Natural killer cell treated with Interleukin-12 subunit alpha and Interleukin-12 subunit beta and Interleukin-15 and Interleukin-18, amount 100 ng/mL, for 72 hours (primary cell): ENCODE measurements at regions not wholly inside any gene's neighbourhood (a gene's known extent, or its start where the extent isn't known, plus 50 kb on each side); places are given as distances from the start of the nearest gene placed in this dataset.

Source experiments
- ATAC-seq, 2 donors: fragments of 150-1000 bp; cut with Tn5 transposase in 1 of 2; sonication (Bioruptor Pico), chemical (Tn5 transposase) in 1 of 2; 2 replicates each; pipeline ENCODE4 v1.10.0; 2021
- DNase-seq: peaks from one replicate; pipeline ENCODE4 v3.0.0; 2022; ENCODE audit warnings: low spot score
- H3K27ac Mint-ChIP-seq, 2 donors: 1 replicate in 1 of 2; 2 replicates in 1 of 2; pipeline ENCODE4 v1.8.0; 2022; ENCODE audit warnings: mixed read lengths in 2 of 2, mild to moderate bottlenecking in 1 of 2, moderate library complexity in 1 of 2
- H3K27me3 Mint-ChIP-seq, 2 donors: 1 replicate in 1 of 2; 2 replicates in 1 of 2; pipeline ENCODE4 v1.8.0; 2022; ENCODE audit warnings: mixed read lengths in 2 of 2
- H3K36me3 Mint-ChIP-seq: one replicate; pipeline ENCODE4 v1.8.0; 2022; ENCODE audit warnings: mixed read lengths
- H3K4me1 Mint-ChIP-seq, 2 donors: 1 replicate in 1 of 2; 2 replicates in 1 of 2; pipeline ENCODE4 v1.8.0; 2022; ENCODE audit warnings: low read depth in 2 of 2, mixed read lengths in 2 of 2, mild to moderate bottlenecking in 1 of 2
- H3K4me3 Mint-ChIP-seq: one replicate; pipeline ENCODE4 v1.8.0; 2022; ENCODE audit warnings: mixed read lengths
- H3K9me3 Mint-ChIP-seq: 2 replicates; pipeline ENCODE4 v1.8.0; 2022; ENCODE audit warnings: mixed read lengths

DNA sequence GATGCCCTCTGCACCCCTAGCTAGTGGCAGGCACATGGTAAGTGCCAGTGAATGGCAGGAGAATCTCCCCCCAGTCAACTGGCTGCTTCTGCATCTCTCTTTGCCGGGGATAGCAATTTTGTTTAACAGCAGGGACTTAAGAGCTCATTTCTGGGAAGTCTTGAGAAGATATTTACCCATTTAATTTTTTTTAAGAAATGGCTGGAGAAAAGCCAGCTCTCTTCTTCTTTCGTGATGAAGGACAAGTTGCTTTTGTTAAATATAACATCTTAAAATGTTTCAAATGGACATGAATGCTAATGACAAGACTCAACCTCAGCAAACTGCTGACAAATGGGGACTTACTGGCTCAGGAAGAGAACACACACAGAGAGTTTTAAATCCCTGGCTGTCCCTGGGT lies 55.0 kb upstream of the IYD start:
- ATAC-seq (no peak), DNase-seq (no peak)
- peaks cover 1 to 15% of the 10 kb centered on the region in 2 donors for H3K27me3 Mint-ChIP-seq
- no peaks in the 10 kb centered on the region for H3K36me3 Mint-ChIP-seq
- H3K4me1 Mint-ChIP-seq = peaks cover 23 to 24% of the 10 kb centered on the region in 2 donors
- H3K27ac Mint-ChIP-seq = no peak overlapping the region
- H3K4me3 Mint-ChIP-seq = no peak overlapping the region
- no peaks in the 10 kb centered on the region for H3K9me3 Mint-ChIP-seq

DNA sequence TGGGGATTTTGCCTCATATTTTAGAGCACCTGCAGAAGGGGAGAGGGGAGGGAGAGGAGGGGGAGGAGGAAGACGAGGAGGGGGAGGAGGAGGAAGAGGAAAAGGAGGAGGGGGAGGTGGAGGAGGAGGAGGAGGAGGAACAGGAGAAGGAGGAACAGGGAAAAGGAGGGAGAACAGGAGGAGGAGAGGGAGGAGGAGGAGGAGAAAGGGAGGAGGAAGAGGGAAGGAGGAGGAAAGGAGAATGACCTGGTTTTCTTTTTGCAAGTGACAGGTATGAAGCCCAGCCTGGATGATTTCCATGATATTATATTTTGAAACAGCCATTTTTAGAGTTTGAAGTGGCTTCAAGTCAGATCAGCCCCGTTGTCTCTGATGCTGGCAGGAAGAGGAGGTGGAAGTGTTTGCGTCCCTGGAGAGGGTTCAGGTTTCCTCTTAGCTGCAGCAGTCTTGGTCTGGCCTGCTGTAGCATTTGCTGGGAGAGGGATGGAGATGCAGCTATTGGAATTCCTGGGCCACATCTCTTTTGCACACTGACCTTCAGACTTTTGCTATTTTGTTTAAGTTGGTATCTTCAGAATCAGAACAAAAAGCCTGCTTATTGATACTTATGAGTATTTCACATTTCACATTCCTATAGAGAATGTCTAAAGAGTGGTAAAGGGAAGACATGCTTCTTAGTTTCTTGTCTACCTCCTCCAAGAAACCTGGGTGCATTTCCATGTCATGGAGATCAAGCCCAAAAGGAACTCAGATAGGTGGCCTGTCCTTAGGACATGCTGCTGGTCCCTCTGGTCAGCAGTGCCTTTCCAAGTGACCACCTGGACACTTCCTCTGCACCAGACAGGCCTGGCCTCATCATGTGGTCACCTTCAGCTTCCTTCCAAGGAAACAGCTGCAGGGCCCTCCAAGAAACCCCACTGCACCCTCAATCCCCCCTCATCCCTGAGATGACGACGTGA lies 54.3 kb upstream of the IYD start:
- Mint-ChIP-seq H3K27ac (no peak overlapping the region), H3K9me3 (no peaks in the 10 kb centered on the region), H3K4me3 (no peak overlapping the region), H3K4me1 (peaks cover 20% of the 10 kb centered on the region in 2 donors), H3K36me3 (no peaks in the 10 kb centered on the region), H3K27me3 (peaks cover 0 to 10% of the 10 kb centered on the region in 2 donors)
- no peak for DNase-seq
- ATAC-seq = no peak

DNA sequence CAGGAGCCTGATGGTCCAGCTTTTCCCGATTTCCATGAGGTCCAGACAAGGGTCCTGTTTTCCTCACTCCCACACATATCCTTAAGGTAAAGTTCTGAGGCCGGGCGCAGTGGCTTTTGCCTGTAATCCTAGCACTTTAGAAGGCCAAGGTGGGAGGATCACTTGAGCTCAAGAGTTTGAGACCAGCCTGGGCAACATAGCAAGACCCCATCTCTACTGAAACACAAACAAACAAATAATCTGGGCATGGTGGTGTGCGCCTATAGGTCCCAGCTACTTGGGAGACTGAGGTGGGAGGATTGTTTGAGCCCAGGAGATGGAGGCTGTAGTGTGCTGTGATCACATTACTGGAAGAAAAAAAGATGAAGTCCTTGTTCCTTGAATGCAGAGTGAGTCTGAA lies 53.2 kb upstream of the IYD start:
- peaks cover 12 to 13% of the 10 kb centered on the region in 2 donors for H3K4me1 Mint-ChIP-seq
- no peak overlapping the region for H3K4me3 Mint-ChIP-seq
- H3K27ac Mint-ChIP-seq = no peak overlapping the region
- H3K36me3 Mint-ChIP-seq = no peaks in the 10 kb centered on the region
- no peaks in the 10 kb centered on the region for H3K9me3 Mint-ChIP-seq
- H3K27me3 Mint-ChIP-seq = peaks cover 0 to 7% of the 10 kb centered on the region in 2 donors
- no peak for DNase-seq
- ATAC-seq = no peak

DNA sequence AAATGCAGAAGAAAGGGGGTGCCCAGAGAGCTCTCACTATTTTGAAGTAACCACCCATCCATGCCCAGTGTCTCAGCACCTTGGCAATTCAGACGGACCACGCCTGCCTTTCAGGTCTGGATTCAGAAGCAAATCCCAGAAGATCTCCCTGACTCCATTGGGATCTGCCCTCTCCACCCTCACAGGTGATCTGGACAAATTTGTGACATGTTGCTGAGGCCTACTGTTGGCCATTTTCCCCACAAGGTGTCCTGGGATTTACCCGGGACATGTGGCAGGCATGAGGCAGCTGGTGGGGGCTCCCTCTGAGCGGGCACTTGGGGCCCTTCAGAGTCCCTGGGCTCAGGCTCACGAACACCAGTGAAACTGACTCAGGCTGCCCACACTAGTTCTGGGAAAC lies 51.9 kb upstream of the IYD start:
- H3K27ac Mint-ChIP-seq = no peak overlapping the region
- ATAC-seq (no peak), DNase-seq (no peak)
- H3K4me3 Mint-ChIP-seq = no peak overlapping the region
- no peaks in the 10 kb centered on the region for H3K36me3 Mint-ChIP-seq
- H3K4me1 Mint-ChIP-seq = peaks cover 0 to under 1% of the 10 kb centered on the region in 2 donors
- H3K9me3 Mint-ChIP-seq = no peaks in the 10 kb centered on the region
- peaks cover 8 to 13% of the 10 kb centered on the region in 2 donors for H3K27me3 Mint-ChIP-seq
